ENCODE measurements at regions not wholly inside any gene's neighbourhood (a gene's known extent, or its start where the extent isn't known, plus 50 kb on each side); places are given as distances from the start of the nearest gene placed in this dataset.

DNA sequence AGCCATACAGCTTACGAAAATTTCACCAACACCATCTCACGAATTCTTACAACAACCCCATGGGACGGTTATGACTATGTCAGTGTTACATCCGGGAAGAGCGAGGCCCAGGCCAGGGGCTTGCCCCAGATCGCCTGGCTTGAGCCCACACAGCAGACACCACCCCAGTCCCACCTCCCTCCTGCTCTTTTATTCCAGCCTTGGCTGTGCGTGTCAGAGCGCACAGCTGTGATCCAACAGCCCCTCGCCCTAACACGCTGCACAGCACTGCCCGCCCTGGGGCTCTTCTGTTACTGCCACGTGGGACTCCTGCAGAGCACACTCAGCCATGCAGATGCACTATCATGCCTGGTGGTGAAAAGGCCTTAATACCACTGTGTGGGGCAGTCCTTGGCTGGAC, 127.9 kb downstream of the ENGASE start:
- Histone ChIP-seq H4K20me1 (ENCODE audit: control insufficient read depth, insufficient read depth, insufficient read length) (no peaks in the 10 kb centered on the region), H3K79me2 (ENCODE audit: insufficient read depth, low read length) (no peaks in the 10 kb centered on the region), H2BK15ac (ENCODE audit: low read depth, low read length) (no peak overlapping the region), H2BK20ac (ENCODE audit: low read depth, low read length, poor library complexity, severe bottlenecking) (no peak overlapping the region), H3K4me1 (ENCODE audit: insufficient read depth, low read length) (peaks cover 10% of the 10 kb centered on the region; the same call in 1 of the 2 replicates), H2BK5ac (ENCODE audit: insufficient read length, low read length) (no peak overlapping the region), H3K9me3 (ENCODE audit: control insufficient read depth, low read depth, low read length) (no peaks in the 10 kb centered on the region), H2AFZ (ENCODE audit: low read length) (no peak overlapping the region), H3K27ac (ENCODE audit: insufficient read length, low read depth, low read length) (no peak overlapping the region), H4K8ac (replicated peaks; ENCODE audit: insufficient read length, low read depth, low read length) (no peak overlapping the region), H3K4ac (ENCODE audit: low read depth, low read length) (no peak overlapping the region), H3K56ac (ENCODE audit: insufficient read length, low read depth, low read length) (no peak overlapping the region), H3K4me2 (ENCODE audit: insufficient read depth, insufficient read length, low read length) (no peak overlapping the region), H3K9ac (ENCODE audit: extremely low read depth, insufficient read length, low read length) (no peak overlapping the region), H3K18ac (ENCODE audit: insufficient read length, low read depth, low read length) (no peak overlapping the region), H4K91ac (ENCODE audit: insufficient read length, low read depth, low read length) (no peak overlapping the region), H2BK120ac (ENCODE audit: low read depth, low read length, poor library complexity, severe bottlenecking) (no peak overlapping the region), H3K27me3 (ENCODE audit: insufficient read depth, low read length) (no peaks in the 10 kb centered on the region), H2AK5ac (ENCODE audit: insufficient read length, low read length) (no peak overlapping the region), H3K23ac (ENCODE audit: insufficient read length, low read depth, low read length) (no peak overlapping the region), H3K14ac (ENCODE audit: insufficient read depth, low read length) (no peak overlapping the region; the same call in 1 of the 2 replicates), H3K23me2 (ENCODE audit: insufficient read length, low read depth, low read length, poor library complexity, severe bottlenecking) (no peaks in the 10 kb centered on the region), H2BK12ac (ENCODE audit: insufficient read length, low read depth, low read length) (no peak overlapping the region), H4K5ac (ENCODE audit: insufficient read length, low read depth, low read length) (no peak overlapping the region), H3K79me1 (ENCODE audit: insufficient read depth, low read depth, low read length, poor library complexity, severe bottlenecking) (no peaks in the 10 kb centered on the region), H3T11ph (ENCODE audit: low read length) (no peak overlapping the region)
- H3K36me3 Mint-ChIP-seq (ENCODE audit: insufficient read depth in 1 of 3, low read depth in 3 of 3) = no peaks in the 10 kb centered on the region
- TF ChIP-seq, protein P1, sequence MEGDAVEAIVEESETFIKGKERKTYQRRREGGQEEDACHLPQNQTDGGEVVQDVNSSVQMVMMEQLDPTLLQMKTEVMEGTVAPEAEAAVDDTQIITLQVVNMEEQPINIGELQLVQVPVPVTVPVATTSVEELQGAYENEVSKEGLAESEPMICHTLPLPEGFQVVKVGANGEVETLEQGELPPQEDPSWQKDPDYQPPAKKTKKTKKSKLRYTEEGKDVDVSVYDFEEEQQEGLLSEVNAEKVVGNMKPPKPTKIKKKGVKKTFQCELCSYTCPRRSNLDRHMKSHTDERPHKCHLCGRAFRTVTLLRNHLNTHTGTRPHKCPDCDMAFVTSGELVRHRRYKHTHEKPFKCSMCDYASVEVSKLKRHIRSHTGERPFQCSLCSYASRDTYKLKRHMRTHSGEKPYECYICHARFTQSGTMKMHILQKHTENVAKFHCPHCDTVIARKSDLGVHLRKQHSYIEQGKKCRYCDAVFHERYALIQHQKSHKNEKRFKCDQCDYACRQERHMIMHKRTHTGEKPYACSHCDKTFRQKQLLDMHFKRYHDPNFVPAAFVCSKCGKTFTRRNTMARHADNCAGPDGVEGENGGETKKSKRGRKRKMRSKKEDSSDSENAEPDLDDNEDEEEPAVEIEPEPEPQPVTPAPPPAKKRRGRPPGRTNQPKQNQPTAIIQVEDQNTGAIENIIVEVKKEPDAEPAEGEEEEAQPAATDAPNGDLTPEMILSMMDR (conservative IDR thresholded peaks at IDR 0.05) = no peak
- H3K27me3 Mint-ChIP-seq (ENCODE audit: low read depth) = peaks cover 1% of the 10 kb centered on the region
- H3K4me1 Mint-ChIP-seq = peaks cover 28 to 35% of the 10 kb centered on the region in 2 experiments
- peak overlapping the region in 2 of 3 experiments; percentile 44 to 68; a peak in 4 of 7 replicates for H3K27ac Mint-ChIP-seq
- WGBS (ENCODE audit: extremely low coverage, insufficient read length, low lambda C conversion rate) = no CpG with 5 or more reads among the region's 12 CpGs
- no peaks in the 10 kb centered on the region for H3K9me3 Mint-ChIP-seq
- no peak for DNase-seq
- H3K4me3 Mint-ChIP-seq = peak overlapping the region in 1 of 2 experiments; percentile 50; a peak in 1 of 5 replicates

Measured in H9 (cell line).